Astrocyte of the spinal cord (primary cell): ENCODE measurements at regions not wholly inside any gene's neighbourhood (a gene's known extent, or its start where the extent isn't known, plus 50 kb on each side); places are given as distances from the start of the nearest gene placed in this dataset.
"Not testable (repeated sequence)": the region's sequence is repeated elsewhere in the genome, so short reads cannot be mapped to it uniquely, and the experiment has no call there.

Source experiments
- DNase-seq: peaks from one replicate; pipeline ENCODE4 v3.0.0; 2011; ENCODE audit warnings: low read depth, low spot score
- H3K4me3 ChIP-seq: 2 replicates; pipeline ENCODE4 v1.5.1; 2011; ENCODE audit warnings: low read depth, mild to moderate bottlenecking, low read length, moderate library complexity
- CTCF ChIP-seq: IDR thresholded peaks from 2 replicates; pipeline ENCODE4 v1.5.1; 2012; ENCODE audit warnings: low read depth, mild to moderate bottlenecking, low read length, inconsistent platforms
- in situ Hi-C: cut with HindIII; loops from 2 replicates; pipeline ENCODE4 v1.10.0; 2017; ENCODE audit warnings: low sequenced_read_pairs

GRCh38 chr22:47619631-47620030 lies 857.2 kb downstream of the TBC1D22A start:
- no peak for TF ChIP-seq CTCF
- in situ Hi-C loops, result no loop called here
- H3K4me3 ChIP-seq, result no peak overlapping the region
- DNase-seq, result no peak

DNA sequence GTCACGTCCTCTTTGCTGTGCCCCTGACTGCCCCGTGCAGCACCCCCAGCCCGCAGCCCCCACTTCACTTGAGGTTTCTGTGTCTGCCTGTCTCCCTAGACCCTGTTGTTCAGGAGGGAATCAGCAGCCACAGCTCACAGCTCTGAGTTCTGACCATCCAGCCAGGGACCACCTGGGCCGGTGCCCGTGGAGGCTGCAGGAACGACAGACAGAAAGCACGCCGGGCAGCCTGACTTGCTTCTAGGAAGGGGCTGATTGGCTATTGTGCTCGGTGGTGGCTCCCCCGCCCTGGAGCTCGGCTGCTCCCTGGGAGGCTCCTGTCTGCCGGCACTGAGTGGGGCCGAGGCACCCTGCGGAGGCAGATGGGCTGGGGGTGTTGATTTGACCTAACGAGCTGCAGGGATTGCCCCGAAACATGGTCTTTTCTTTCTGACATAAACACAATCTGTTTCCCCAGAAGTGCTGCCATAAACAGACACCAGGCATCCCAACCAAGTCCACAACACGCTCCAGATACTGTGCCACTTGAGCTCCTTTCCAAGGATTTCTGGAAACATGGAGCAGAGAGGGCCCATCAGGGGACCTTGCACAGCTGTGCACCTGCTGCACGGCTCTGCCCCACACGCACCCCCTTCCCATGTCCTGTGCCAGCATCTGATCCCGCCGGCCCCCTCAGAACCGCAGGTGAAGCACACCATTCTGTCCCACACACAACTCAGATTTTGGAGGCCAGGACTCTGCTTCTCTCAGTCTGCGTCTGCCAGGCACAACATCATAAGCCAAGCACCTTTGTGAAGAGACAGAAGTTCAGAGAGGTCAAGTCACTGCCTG lies 855.9 kb downstream of the TBC1D22A start:
- TF ChIP-seq CTCF, result no peak
- H3K4me3 ChIP-seq, result no peak overlapping the region
- in situ Hi-C loops, result no loop called here
- DNase-seq, result no peak

GRCh38 chr22:47617186-47617585 lies 854.7 kb downstream of the TBC1D22A start:
- in situ Hi-C loops, result no loop called here
- DNase-seq, result no peak
- TF ChIP-seq CTCF, result no peak
- no peak overlapping the region for H3K4me3 ChIP-seq

DNA sequence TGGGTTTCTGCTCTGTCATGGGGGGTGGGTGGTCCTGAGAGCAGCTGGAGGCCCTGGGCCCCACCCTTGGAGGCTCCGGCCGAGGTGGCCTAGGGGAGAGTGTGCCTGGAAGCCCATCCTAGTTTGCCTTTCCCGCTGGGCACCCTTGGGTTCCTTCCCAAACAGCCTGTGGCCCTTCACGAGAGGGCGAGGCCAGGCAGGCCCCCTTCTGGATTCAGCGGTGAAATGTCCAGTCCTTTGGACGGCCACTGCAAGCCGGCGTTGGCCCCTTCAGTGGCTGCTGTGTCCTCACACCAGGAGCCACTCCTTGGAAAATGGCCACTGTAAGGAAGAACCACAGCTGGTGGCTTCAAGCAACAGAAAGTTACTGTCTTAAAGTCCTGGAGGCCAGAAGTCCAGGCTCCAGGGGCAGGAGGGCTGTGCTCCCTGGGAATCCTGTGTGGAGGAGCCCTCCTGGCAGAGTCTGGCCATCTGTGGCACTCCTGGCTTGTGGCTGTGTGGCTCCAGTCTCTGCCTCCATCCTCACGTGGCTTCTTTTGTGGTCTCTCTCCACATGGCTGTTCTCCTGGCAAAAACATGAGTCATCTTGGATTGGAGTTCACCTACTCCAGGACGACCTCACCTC lies 854.1 kb downstream of the TBC1D22A start:
- DNase-seq, result no peak
- no peak overlapping the region for H3K4me3 ChIP-seq
- in situ Hi-C loops, result no loop called here
- TF ChIP-seq CTCF, result no peak

- no peak overlapping the region for H3K4me3 ChIP-seq
- DNase-seq, result no peak
- TF ChIP-seq CTCF, result no peak
- in situ Hi-C loops, result no loop called here
These were observed 852.6 kb downstream of the TBC1D22A start for GRCh38 chr22:47615051-47615450.

GRCh38 chr22:47613606-47614350 lies 851.3 kb downstream of the TBC1D22A start:
- in situ Hi-C loops, result no loop called here
- no peak for DNase-seq
- no peak overlapping the region for H3K4me3 ChIP-seq
- no peak for TF ChIP-seq CTCF

DNA sequence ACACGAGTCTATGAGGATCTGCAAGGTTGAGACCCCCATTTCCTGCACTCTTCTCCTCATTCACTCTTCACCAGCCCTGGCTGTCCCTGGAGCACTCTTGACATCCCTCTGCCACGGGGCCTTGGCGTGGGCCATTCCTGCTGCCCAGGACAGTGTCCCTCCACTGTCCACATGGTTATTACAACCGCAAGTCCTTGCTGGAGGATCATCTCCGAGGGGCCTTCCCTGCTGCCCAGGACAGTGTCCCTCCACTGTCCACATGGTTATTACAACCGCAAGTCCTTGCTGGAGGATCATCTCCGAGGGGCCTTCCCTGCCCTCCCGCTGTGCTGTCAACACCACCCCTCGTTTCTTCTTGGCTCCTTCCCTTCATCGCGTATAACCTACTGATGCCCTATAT lies 850.7 kb downstream of the TBC1D22A start:
- in situ Hi-C loops, DNase-seq, H3K4me3 ChIP-seq: not testable (repeated sequence)
